HG03060 (cell line): ENCODE measurements at regions not wholly inside any gene's neighbourhood (a gene's known extent, or its start where the extent isn't known, plus 50 kb on each side); places are given as distances from the start of the nearest gene placed in this dataset.
"Not testable (repeated sequence)": the region's sequence is repeated elsewhere in the genome, so short reads cannot be mapped to it uniquely, and the experiment has no call there.

Experiments
- ATAC-seq: cut with Tn5 transposase; IDR thresholded peaks from one replicate; pipeline ENCODE4 v1.9.1; 2021; ENCODE audit warnings: low read depth, moderate number of reproducible peaks; ENCODE audit not compliant: unreplicated experiment

DNA sequence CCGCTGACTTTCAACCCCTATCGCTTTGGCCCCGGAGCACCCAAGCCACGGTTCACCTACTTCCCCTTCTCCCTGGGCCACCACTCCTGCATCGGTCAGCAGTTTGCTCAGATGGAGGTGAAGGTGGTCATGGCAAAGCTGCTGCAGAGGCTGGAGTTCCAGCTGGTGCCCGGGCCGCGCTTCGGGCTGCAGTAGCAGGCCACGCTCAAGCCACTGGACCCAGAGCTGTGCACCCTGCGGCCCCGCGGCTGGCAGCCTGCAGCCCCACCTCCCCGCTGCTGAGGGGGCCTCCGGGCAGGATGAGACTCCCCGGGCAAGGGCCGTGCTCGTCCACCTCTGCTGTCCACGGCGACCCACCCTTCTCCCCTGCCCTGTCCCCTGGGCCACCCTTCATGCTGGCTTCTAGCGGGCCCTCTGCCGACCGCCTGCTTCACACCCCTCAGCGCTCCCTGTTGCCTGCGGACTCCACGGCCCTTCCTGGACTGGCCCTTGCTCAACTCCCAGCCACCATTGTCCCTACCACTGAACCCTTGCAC lies 92.2 kb upstream of the TRABD2B start:
- no peak for ATAC-seq

DNA sequence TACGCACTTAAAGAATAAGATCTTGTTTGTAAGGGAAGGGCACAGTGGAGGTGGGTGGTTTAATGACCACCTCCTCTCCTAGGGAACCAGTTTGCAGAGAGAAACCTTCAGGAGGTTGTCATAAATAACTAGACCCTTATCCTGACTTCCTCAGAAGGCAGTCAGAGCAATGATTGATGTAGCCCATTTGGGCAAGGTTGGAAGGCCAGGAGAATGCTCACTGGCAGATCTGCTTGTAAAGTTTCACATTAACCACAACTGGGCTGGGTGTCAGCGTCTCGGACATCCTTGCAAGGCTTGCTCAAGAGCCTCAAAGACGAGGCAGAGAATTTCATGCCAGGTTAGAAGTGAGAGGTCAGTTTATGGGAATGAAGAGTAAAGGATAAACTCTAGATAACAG lies 87.6 kb upstream of the TRABD2B start:
- ATAC-seq = no peak

DNA sequence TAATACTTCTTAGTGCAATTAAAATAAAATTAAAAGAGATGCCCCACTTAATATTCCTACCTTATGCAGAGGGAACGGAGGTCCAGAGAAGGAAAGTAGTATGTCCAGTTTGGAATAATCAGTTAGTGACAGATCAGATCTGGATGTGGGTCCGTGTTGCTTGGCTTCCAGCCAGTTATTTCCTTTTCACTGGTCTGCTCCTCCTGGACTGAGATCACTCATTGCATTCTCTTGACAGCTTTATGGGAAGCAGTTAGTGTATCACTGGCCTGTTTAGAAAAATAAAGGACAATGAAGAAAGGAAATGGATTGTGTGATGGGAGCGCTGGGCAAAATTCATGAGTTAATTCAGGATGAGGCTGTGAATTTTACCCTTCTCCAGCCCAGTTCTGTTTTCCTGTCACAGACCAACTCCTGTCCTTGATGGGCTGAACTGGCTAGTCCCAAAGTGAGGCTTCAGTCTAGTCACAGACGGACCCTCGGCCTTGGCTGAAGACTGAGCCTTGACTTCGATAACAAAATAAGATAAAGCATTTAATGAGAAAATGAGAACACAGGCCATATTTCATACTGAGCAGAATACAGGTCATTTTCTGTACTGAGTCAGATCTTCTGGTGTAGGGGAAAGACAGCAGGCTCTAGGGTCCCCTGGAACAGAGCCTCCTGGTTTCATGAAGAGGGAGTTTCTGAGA lies 85.2 kb upstream of the TRABD2B start:
- no peak for ATAC-seq

DNA sequence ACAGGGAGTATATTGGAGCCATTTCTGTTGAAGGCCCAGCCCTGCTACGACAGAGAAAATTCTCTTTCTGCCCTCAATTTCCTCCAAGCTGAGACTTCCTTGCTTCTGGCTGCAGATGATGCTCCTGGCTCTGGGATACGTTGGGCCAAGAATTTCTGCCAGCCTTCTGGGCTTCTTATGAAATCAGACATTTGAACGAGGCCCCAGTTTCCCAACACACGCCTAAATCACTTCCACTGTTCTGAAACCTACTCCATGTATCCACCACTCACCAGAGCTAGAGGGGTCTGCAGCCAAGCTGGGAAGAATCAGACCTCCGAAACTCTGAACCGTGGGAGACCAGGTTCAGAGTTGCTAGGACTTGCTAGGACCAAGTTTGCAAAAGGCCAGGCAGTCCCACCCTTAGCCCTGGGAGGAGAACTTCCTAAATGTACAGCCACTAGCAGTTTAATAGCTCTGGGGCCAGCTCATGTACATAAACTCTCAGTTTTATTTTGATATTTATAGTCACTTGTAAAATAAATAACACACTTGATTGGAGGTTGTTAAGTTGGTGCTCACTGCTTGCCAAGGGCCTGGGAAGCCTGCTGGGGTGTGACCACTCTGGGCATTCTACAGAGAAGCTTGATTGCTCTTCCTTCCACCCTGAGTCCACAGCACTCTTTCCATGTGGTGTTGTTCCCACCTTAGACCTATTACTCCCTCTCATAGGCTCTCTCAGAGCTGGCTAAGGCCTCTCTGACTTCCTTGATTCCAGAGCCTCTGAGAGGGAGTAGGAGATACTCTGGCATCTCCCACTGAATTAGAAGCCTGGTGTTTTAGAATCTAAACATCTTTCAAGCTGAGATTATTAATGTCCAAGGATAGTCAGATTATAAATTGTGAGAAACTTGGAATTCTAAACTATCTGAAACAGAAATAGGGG lies 83.4 kb upstream of the TRABD2B start:
- no peak for ATAC-seq

DNA sequence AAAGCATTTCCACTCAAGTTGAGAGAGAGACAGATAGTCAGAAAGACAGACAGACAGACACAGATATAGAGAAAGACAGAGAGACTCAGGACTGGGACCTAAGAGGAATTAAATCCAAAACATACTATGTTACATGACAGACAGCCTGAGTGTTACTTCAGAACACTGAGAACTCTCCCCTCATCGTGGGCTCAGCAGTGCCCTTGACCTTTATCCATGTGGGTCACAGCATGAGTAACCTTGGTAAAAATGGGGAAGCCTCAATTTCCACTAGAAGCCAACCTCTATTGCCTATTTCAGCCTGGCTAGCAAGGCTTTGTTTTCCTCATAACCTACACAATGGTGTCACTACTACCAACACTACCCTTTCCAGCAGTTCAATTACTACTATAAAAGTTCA lies 81.9 kb upstream of the TRABD2B start:
- no peak for ATAC-seq

DNA sequence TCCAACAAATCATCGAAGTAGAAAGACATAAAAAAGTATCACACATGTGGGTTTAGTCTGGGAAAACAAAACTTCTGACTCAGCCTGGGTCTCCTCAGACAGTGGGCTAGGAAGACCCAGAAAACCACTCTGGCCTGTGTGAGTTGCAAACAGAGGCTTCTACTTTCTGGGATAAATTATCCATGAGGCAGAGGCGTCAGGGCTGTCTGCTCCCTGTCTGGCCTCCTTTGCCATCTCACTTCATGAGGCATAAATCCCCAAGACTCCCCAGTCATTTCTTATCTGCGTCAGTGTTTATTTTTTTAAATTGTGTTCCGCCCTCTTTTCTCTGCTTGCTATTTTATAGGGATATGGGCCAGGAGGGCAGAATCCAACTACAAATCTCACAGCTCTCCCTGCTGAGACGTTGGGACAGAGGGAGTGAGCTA lies 80.6 kb upstream of the TRABD2B start:
- ATAC-seq = no peak

DNA sequence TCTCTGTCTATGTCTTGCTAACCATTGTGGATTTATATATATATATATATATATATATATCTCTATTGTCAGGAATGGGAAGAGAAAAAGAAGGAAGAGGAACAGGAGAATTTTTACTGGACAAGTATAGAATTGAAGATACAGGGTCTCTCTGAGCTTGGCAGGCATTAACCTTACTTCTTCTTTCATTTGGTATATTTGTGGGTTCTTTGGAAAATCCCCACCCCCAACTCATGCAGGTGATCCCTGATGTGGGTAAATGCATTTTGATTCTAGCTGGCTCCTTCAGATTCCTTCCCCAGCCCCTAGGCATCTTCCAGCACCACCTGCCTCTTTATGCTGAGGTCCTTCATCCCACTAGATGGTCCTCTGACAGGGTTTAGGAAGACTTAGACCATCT lies 78.8 kb upstream of the TRABD2B start:
- no peak for ATAC-seq

DNA sequence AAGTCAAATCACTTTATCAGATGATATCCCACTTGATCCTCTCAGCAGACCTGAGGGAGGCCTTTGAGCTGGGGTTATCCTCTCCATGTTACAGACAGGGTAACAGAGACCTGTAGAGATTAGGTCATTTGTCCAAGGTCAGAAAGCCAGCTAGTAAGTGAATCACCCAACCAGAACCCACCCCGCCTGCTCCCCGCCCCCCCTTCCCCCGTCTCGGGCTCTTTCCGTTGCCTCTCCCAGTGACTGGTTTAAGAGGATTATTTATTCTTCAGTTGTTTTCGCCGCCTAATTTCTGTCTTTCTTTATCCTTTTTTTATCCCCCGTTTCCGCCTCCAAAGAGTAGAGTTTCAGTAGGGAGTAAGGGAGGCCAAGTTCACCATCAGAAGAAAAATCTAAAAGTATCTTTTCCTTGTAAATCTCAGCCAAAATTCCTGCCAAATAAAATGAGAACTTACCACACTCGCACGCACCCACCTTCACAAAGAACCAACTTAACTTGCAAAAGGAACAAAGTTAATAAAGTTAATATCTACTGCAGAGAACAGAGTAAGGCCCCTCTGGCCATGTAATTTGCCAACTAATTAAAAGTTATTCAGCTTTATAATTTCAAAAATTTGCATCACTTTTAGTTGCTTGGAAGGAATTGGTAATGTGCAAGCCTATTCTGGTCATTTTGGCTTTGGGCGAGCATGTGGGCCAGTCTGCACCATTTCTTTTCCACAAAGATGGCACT lies 76.8 kb upstream of the TRABD2B start:
- no peak for ATAC-seq

DNA sequence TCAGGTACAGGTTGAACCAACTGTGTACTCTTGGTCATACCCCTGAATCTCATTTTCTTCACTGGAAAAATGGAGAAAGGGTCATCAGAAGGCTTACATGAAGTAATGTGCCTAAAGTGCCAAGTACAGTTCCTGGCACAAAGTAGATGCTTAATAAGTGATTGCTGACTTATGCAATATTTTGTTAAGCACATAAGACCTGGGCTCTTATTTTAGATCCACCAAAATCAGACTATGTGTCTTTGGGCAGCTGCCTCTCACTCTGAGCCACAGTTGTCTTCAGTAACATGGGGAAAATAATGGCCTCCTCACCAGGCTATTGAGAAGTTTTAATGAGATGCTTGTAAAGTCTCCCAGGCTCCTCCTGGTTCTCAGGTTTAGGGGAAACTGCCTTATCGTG lies 74.3 kb upstream of the TRABD2B start:
- no peak for ATAC-seq

DNA sequence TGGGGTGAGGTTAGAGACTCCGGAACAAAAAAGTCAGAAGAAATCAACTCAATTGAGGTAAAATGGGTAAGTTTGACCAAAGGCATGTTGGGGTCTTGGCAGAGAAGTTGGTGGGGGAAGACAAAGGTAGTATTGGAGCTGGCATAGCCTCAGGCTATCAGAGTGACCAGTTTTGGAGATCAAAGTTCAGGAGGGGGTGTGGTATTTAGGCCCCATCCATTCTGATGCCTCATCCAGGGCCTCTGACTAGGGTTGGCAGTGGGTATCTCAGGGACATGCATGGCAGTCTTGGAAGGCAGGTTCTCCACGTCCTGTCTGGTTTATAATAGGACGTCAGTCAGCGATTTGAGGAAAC lies 73.2 kb upstream of the TRABD2B start:
- ATAC-seq = no peak

DNA sequence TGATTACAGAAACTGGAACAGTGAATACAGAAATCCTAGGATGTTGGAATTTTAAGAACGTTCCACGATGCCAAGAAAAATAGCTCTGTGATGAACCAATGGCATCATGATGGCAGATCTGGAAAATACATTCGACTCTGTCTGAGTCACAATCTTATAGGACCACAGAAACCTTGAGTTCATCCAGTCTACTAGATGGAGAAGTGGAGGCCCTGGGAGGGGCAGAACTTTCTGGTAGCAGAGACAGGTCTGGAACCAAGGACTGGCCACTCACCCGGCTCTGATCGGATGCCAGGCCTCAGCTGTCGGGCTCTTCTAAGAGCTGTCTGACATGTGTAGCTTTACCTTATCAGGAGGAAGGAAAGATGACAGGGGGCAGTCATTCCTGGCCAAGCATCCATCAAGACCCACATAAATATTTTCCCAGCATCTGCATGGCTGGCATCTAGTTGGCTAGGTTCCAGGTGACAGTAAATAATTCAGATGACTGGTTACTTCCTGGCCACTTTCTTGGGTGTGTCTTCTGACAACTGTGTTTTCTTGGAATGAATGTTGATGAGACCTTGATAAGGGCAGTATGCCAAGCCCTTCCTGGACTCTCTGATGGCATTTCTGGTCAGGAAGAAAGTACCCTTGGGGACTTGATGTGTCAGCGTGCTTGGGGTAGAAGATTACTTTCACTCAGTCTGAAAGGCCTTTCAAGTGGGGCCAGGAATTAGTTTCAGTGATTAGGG lies 72.6 kb upstream of the TRABD2B start:
- no peak for ATAC-seq

DNA sequence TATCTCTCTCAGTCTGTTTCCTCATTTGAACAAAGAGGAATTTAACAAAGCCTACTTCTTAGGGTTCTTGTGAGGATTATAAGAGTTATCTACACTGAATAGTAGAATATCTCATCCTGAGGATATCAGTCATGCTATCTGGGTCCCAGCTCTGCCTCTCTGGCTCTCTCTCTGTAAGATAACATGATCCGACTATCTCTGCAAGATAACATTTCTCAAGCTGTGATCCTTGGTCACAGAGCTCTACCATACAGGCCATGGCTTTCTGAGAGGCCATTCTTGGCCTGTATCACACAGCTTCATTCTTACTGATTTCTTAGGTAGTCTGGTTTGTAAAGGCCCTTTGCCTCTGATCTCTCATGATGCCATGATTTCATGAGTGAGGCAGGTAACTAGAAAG lies 71.0 kb upstream of the TRABD2B start:
- no peak for ATAC-seq

DNA sequence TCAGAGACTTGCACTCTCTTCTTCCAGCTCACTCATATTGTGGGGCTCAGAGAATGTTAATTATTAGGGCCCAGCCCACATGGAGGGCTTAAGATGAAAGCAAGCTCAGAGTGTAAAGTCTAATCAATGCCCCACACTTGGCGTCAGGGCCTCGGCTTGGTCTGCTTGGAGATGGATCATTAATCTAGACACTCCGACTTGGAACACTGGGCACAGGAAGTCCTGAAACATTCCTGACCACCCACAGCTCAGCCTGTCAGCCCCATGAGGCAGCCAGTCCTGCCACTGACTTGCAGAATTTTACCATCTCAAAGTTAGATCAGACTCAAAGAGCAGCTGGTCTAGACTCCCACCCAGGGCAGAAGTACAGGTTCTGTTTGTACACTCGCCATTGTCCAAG lies 69.8 kb upstream of the TRABD2B start:
- ATAC-seq = no peak

DNA sequence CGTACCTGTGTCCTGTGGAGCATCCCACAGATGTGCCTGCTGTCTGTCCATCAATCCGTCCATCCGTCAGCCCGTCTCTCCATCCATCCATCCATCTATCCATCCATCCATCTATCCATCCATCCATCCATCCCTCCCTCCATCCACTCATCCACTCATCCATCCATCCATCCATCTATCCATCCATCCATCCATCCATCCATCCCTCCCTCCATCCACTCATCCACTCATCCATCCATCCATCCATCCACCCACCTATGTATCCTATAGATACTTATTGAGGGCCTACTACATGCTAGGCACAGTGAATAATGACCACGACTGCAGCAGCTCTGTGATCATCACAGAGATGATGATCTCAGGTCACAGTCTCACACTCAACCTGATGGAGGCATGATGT lies 67.5 kb upstream of the TRABD2B start:
- not testable (repeated sequence) for ATAC-seq

DNA sequence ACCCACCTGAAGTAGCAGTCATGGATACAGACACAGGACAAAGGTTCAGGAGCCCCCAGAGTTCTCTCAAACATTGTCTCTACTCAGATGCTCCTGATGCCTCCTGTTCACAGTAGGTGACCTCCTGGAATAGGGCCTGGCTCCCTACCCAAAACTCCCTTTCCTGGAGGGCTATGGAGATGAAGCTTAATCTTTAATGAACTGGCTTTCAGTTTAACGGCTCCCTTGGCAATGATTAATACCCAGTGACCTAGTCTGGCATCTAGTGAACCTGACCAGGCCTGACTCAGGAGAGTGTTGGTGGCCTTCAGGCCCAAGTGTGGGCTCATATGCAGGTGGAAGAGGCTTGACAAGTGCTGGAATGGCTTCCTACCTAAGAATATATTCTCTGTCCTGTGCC lies 65.2 kb upstream of the TRABD2B start:
- no peak for ATAC-seq

DNA sequence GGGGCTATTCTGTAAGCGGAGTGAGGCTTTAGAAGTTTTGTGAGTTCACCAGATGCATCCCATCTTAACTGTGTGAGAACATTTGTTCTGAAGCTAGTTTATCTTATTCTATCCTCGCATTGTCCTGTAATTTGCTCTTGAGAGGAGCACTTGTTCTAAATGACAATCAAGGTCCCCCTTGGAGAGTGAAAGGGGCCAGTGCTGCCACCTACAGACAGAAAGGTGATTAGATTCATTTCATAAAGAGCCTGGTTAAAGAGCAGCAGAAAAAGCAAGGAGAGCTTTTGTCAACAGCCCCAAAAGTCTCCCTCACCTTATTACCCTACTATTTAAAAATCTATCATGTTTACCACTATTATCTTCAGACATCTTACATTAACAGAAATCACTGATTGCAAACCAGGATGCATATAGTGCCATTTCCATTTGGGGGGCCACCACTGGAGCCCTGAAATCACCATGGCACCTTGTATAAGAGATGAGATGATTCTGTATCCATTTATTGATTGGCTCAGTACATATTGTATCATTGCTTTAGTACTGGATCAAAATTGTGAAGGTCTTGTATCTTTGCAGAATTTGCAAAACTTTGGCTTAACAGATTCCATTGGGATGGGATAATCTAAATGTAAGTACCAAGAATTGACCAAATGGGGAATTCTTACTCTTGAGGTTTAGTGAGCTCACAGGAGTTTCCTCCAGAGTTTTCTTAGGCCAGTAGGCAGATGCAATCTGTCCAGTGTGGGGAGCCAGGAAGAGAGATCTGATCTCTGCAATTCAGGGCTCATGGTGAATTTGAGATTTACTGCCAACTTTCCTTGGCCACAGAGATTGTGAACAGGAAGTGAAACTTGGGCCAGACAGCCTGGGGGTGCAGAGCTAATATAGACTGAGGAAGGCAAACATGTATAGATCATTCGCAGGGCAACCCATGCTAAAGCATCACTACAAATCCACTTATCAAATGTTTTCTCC lies 64.3 kb upstream of the TRABD2B start:
- ATAC-seq = peak; percentile 58

DNA sequence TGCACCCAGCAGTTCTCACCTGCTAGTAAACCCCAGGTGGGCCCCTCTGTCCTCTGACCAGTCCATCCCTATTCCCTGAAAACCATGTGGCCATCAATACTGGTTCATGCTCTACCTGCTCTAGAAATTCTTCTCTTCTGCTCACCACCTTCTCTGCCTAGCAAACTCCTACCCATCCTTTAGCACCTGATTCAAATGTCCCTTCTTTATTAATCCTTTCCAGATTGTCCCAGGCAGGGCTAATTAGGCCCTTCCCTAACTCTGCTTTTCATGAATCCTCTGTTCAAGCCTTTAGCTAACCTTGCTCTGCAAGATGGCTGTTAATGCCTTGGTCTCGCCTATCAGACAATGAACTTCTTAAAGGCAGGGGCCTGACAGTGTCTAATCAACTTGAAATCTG lies 62.1 kb upstream of the TRABD2B start:
- no peak for ATAC-seq

DNA sequence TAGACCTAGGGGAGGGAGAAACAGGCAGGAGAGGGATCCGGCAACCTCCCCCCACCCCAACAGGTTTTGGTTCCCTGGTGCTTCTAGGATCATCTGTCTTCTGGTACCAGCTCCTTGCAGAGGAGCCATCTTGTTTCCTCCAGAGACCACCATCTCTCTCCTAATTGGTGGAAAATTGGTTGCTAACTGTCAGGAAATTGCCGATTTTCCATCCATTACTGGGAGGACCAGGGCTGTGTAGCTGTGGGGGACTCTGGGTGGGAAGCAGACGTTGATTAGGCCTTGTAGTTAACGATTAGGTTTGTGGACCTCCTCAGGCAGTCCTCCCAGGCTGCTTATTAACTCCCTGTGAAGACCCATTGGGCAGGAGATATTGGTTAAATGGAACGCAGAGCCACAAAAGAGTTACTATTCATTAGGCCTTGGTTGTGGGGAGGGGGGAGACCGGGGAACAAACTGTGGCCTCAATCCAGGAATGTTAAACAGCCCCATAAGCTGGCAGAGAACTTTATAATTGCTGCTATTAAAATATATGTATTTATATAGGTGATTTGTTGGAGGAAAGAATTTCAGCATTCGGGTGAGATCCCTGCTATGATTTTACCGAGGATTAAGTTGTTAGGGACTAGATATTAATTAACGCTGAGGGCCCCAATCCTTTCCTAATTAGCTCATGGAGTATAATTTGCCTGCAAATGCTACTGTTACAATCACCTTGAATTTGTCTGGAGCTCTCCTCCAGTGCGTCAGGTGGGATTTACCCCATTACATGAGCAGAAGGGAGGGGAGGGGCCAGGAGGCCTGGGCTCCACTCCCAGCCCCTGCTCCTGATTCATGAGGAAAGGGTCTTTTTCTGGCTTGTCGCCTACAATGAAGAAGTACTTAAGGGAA lies 61.2 kb upstream of the TRABD2B start:
- ATAC-seq = no peak
